ENCODE measurements at regions not wholly inside any gene's neighbourhood (a gene's known extent, or its start where the extent isn't known, plus 50 kb on each side); places are given as distances from the start of the nearest gene placed in this dataset.

DNA sequence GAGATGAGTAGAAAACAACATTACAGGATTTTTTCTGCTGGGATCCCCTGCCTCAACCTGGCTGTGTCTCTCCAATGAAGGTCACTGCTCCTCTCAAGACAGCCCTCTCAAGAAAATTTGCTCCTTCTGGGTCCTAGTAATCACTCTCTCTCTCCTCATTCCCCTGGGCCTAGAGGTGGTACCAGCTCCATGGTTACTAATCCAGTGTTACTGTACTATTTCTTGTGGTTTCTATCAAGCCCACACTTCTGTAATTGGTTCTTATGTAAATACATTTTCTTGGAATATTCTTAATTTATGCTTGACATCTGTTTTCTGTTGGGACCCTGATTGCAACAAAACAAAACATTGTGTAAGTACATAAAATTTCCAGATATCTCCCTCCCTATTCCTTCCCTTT, 123.8 kb upstream of the RORB start:
- Histone ChIP-seq H2AFZ (ENCODE audit: low read depth) (no peak overlapping the region), H3K9me3 (no peaks in the 10 kb centered on the region), H3K9ac (no peak overlapping the region), H3K36me3 (replicated peaks in 1 of 2; ENCODE audit: control insufficient read depth in 1 of 2, insufficient read depth in 2 of 2, low read length in 1 of 2) (no peaks in the 10 kb centered on the region), H4K20me1 (ENCODE audit: insufficient read depth) (no peaks in the 10 kb centered on the region), H3K9me2 (no peaks in the 10 kb centered on the region), H3K4me1 (ENCODE audit: control insufficient read depth in 1 of 2, insufficient read depth in 2 of 2, low read depth in 1 of 2, low read length in 1 of 2) (no peaks in the 10 kb centered on the region), H3K4me3 (ENCODE audit: low read depth in 2 of 2, low read length in 1 of 2) (no peak overlapping the region), H3K27me3 (ENCODE audit: insufficient read depth) (no peaks in the 10 kb centered on the region), H3K4me2 (no peak overlapping the region), H3F3A (replicated peaks; ENCODE audit: insufficient read depth) (no peaks in the 10 kb centered on the region), H3K27ac (ENCODE audit: low read depth in 2 of 2, low read length in 1 of 2) (no peak overlapping the region), H3K79me2 (ENCODE audit: insufficient read depth) (no peaks in the 10 kb centered on the region)
- no peak for DNase-seq
- no peak for TF ChIP-seq RFX5 (IDR thresholded peaks at IDR 0.05; ENCODE audit: low read length)
- TF ChIP-seq, protein P1, sequence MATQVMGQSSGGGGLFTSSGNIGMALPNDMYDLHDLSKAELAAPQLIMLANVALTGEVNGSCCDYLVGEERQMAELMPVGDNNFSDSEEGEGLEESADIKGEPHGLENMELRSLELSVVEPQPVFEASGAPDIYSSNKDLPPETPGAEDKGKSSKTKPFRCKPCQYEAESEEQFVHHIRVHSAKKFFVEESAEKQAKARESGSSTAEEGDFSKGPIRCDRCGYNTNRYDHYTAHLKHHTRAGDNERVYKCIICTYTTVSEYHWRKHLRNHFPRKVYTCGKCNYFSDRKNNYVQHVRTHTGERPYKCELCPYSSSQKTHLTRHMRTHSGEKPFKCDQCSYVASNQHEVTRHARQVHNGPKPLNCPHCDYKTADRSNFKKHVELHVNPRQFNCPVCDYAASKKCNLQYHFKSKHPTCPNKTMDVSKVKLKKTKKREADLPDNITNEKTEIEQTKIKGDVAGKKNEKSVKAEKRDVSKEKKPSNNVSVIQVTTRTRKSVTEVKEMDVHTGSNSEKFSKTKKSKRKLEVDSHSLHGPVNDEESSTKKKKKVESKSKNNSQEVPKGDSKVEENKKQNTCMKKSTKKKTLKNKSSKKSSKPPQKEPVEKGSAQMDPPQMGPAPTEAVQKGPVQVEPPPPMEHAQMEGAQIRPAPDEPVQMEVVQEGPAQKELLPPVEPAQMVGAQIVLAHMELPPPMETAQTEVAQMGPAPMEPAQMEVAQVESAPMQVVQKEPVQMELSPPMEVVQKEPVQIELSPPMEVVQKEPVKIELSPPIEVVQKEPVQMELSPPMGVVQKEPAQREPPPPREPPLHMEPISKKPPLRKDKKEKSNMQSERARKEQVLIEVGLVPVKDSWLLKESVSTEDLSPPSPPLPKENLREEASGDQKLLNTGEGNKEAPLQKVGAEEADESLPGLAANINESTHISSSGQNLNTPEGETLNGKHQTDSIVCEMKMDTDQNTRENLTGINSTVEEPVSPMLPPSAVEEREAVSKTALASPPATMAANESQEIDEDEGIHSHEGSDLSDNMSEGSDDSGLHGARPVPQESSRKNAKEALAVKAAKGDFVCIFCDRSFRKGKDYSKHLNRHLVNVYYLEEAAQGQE (IDR thresholded peaks at IDR 0.05; ENCODE audit: low read depth, low read length), result no peak
- TF ChIP-seq FOSL2 (IDR thresholded peaks at IDR 0.05; ENCODE audit: borderline replicate concordance, low read depth), result no peak
- TF ChIP-seq RAD21 (IDR thresholded peaks at IDR 0.05; ENCODE audit: low read length), result no peak
- no peak for TF ChIP-seq GABPA (IDR thresholded peaks at IDR 0.05; ENCODE audit: low read depth)
- TF ChIP-seq, protein P2, sequence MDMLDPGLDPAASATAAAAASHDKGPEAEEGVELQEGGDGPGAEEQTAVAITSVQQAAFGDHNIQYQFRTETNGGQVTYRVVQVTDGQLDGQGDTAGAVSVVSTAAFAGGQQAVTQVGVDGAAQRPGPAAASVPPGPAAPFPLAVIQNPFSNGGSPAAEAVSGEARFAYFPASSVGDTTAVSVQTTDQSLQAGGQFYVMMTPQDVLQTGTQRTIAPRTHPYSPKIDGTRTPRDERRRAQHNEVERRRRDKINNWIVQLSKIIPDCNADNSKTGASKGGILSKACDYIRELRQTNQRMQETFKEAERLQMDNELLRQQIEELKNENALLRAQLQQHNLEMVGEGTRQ (IDR thresholded peaks at IDR 0.05; ENCODE audit: borderline replicate concordance, low read depth, low read length), result no peak
- no peak for TF ChIP-seq GATA2 (CRISPR knock-in tag; IDR thresholded peaks at IDR 0.05)
- TF ChIP-seq, protein P3, sequence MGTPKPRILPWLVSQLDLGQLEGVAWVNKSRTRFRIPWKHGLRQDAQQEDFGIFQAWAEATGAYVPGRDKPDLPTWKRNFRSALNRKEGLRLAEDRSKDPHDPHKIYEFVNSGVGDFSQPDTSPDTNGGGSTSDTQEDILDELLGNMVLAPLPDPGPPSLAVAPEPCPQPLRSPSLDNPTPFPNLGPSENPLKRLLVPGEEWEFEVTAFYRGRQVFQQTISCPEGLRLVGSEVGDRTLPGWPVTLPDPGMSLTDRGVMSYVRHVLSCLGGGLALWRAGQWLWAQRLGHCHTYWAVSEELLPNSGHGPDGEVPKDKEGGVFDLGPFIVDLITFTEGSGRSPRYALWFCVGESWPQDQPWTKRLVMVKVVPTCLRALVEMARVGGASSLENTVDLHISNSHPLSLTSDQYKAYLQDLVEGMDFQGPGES (IDR thresholded peaks at IDR 0.05; ENCODE audit: low read depth, low read length), result no peak
- no peak for TF ChIP-seq EZH2phosphoT487 (IDR thresholded peaks at IDR 0.05; ENCODE audit: borderline replicate concordance, low read depth)
- TF ChIP-seq NFIC (IDR thresholded peaks at IDR 0.05; ENCODE audit: borderline replicate concordance), result no peak
- no peak for TF ChIP-seq SMC3 (IDR thresholded peaks at IDR 0.05; ENCODE audit: low read depth, low read length)
- TF ChIP-seq, protein P4, sequence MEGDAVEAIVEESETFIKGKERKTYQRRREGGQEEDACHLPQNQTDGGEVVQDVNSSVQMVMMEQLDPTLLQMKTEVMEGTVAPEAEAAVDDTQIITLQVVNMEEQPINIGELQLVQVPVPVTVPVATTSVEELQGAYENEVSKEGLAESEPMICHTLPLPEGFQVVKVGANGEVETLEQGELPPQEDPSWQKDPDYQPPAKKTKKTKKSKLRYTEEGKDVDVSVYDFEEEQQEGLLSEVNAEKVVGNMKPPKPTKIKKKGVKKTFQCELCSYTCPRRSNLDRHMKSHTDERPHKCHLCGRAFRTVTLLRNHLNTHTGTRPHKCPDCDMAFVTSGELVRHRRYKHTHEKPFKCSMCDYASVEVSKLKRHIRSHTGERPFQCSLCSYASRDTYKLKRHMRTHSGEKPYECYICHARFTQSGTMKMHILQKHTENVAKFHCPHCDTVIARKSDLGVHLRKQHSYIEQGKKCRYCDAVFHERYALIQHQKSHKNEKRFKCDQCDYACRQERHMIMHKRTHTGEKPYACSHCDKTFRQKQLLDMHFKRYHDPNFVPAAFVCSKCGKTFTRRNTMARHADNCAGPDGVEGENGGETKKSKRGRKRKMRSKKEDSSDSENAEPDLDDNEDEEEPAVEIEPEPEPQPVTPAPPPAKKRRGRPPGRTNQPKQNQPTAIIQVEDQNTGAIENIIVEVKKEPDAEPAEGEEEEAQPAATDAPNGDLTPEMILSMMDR (IDR thresholded peaks at IDR 0.05), result no peak
- TF ChIP-seq RXRA (IDR thresholded peaks at IDR 0.05; ENCODE audit: borderline replicate concordance, low read depth), result no peak
- no peak for TF ChIP-seq EP300 (IDR thresholded peaks at IDR 0.05; ENCODE audit: borderline replicate concordance in 1 of 2, low read depth in 1 of 2, low read length in 1 of 2)
- ChIA-PET CTCF (no interaction called here), POLR2A (no interaction called here)

Data from SK-N-SH (cell line).